GM12878 (cell line): ENCODE measurements at regions not wholly inside any gene's neighbourhood (a gene's known extent, or its start where the extent isn't known, plus 50 kb on each side); places are given as distances from the start of the nearest gene placed in this dataset.

Source experiments
- ATAC-seq: fragments of 200-7000 bp; cut with Tn5 transposase; 3 replicates; pipeline ENCODE4 v1.9.1; 2020; ENCODE audit warnings: mild to moderate bottlenecking, moderate library complexity
- BruUV-seq: library from RNA; stranded (reverse); fragments of 400-500 nt; replicated peaks from 2 replicates; lab custom pipeline; 2021; lab: Mats Ljungman, UMichigan
- CTCF ChIA-PET: fragments of 300-600 bp; sonication (Branson Sonifier 250); formaldehyde crosslinking; extraction: SDS; loops from one replicate; lab custom pipeline; 2021; ENCODE audit warnings: inconsistent platforms; lab: Yijun Ruan, JAX
- POLR2A ChIA-PET: fragments of 350-600 bp; formaldehyde crosslinking; extraction: SDS; loops from one replicate; lab custom pipeline; 2021; ENCODE audit warnings: inconsistent platforms; lab: Charles Lee
- RAD21 ChIA-PET: fragments of 300-600 bp; sonication (Branson Sonifier 250); formaldehyde crosslinking; loops from one replicate; lab custom pipeline; 2023; ENCODE audit warnings: antibody characterized with exemption; ENCODE audit not compliant: unreplicated experiment; lab: Charles Lee
- SMC1A ChIA-PET: fragments of 300-600 bp; sonication (Branson Sonifier 250); formaldehyde crosslinking; loops from one replicate; lab custom pipeline; 2023; ENCODE audit not compliant: unreplicated experiment, uncharacterized antibody; lab: Charles Lee
- DNase-seq: peaks from one replicate; pipeline ENCODE4 v3.0.0-alpha.2; 2011; ENCODE audit warnings: low read depth, low spot score
- FAIRE-seq: peaks from 3 replicates; lab custom pipeline; 2011; peaks lifted over from hg19 to GRCh38; lab: Jason Lieb, UNC
- H2AFZ ChIP-seq: 2 replicates; pipeline ENCODE4 v1.6.0; 2011; ENCODE audit warnings: low read depth, low read length, control low read depth; ENCODE audit not compliant: control insufficient read depth
- H3K27ac ChIP-seq: 2 replicates; pipeline ENCODE4 v1.5.1; 2011; ENCODE audit warnings: control low read depth; ENCODE audit not compliant: control insufficient read depth, insufficient read depth
- H3K27me3 ChIP-seq, 2 experiments: replicated peaks in 1 of 2; 2 replicates each; pipeline versions ENCODE4 v1.6.0 to v1.6.1; 2011; ENCODE audit warnings: low read length in 1 of 2; ENCODE audit not compliant: control insufficient read depth in 2 of 2, insufficient read depth in 2 of 2
- H3K36me3 ChIP-seq, 2 experiments: 2 replicates each; pipeline ENCODE4 v1.5.1; 2011; ENCODE audit warnings: low read length in 1 of 2; ENCODE audit not compliant: control insufficient read depth in 2 of 2, insufficient read depth in 2 of 2
- H3K4me1 ChIP-seq: 2 replicates; pipeline ENCODE4 v1.6.1; 2011; ENCODE audit warnings: mild to moderate bottlenecking, low read length, moderate library complexity, mixed read lengths; ENCODE audit not compliant: control insufficient read depth, insufficient read depth
- H3K4me2 ChIP-seq: 2 replicates; pipeline ENCODE4 v1.6.0; 2011; ENCODE audit warnings: control low read depth; ENCODE audit not compliant: control insufficient read depth, insufficient read depth
- H3K4me3 ChIP-seq: fragments of 200-600 bp; sonication (generic); 2 replicates; pipeline ENCODE4 v1.5.1; 2016
- H3K79me2 ChIP-seq: 2 replicates; pipeline ENCODE4 v1.6.0; 2011; ENCODE audit warnings: low read length; ENCODE audit not compliant: control insufficient read depth, insufficient read depth
- H3K9ac ChIP-seq: 2 replicates; pipeline ENCODE4 v1.8.0; 2011; ENCODE audit warnings: low read length, control low read depth, mixed read lengths; ENCODE audit not compliant: control insufficient read depth, insufficient read depth
- H3K9me3 ChIP-seq: replicated peaks from 3 replicates; pipeline ENCODE4 v1.5.1; 2011; ENCODE audit warnings: mild to moderate bottlenecking, low read length; ENCODE audit not compliant: control insufficient read depth, insufficient read depth
- H4K20me1 ChIP-seq: 2 replicates; pipeline ENCODE4 v1.6.0; 2011; ENCODE audit not compliant: control insufficient read depth, insufficient read depth
- ATF7 ChIP-seq: fragments of 450-650 bp; IDR thresholded peaks from 2 replicates; pipeline ENCODE4 v1.6.1; 2016; ENCODE audit warnings: low read depth, mild to moderate bottlenecking
- CBX3 ChIP-seq: fragments of 200-600 bp; sonication (generic); IDR thresholded peaks from 2 replicates; pipeline ENCODE4 v1.6.1; 2016; ENCODE audit warnings: low read depth, borderline replicate concordance
- CEBPB ChIP-seq, 2 experiments: fragments of 150-350 bp in 1 of 2; IDR thresholded peaks; 2 replicates each; pipeline ENCODE4 v1.6.1; 2012 to 2014; ENCODE audit warnings: low read depth in 2 of 2, low read length in 2 of 2, borderline replicate concordance in 1 of 2, inconsistent platforms in 1 of 2
- CHD1 ChIP-seq: IDR thresholded peaks from 2 replicates; pipeline ENCODE4 v1.6.1; 2012; ENCODE audit warnings: low read depth, low read length, improper control_type of control experiment
- CREM ChIP-seq: IDR thresholded peaks from 2 replicates; pipeline ENCODE4 v1.6.1; 2014; ENCODE audit warnings: antibody characterized with exemption, low read depth
- EED ChIP-seq: sonication (generic); IDR thresholded peaks from 2 replicates; pipeline ENCODE4 v1.6.1; 2016; ENCODE audit warnings: antibody characterized with exemption, low read depth
- JUND ChIP-seq: IDR thresholded peaks from 2 replicates; pipeline ENCODE4 v1.6.1; 2012; ENCODE audit warnings: low read depth, mild to moderate bottlenecking, low read length, improper control_type of control experiment, moderate library complexity
- NKRF ChIP-seq: fragments of 450-650 bp; conservative IDR thresholded peaks from 2 replicates; pipeline ENCODE4 v1.6.1; 2017; ENCODE audit warnings: mild to moderate bottlenecking, moderate library complexity
- NR2C1 ChIP-seq: fragments of 450-650 bp; IDR thresholded peaks from 2 replicates; pipeline ENCODE4 v1.6.1; 2017; ENCODE audit warnings: antibody characterized with exemption, mild to moderate bottlenecking, moderate library complexity
- PRDM15 ChIP-seq: fragments of 450-650 bp; formaldehyde crosslinking; IDR thresholded peaks from 2 replicates; pipeline ENCODE4 v1.4.0; 2020; ENCODE audit warnings: mild to moderate bottlenecking, moderate library complexity
- RAD51 ChIP-seq: fragments of 450-650 bp; IDR thresholded peaks from 2 replicates; pipeline ENCODE4 v1.6.1; 2016; ENCODE audit warnings: moderate library complexity, mild to moderate bottlenecking, inconsistent platforms
- SMARCA5 ChIP-seq: fragments of 450-650 bp; IDR thresholded peaks from 2 replicates; pipeline ENCODE4 v1.6.1; 2017; ENCODE audit warnings: mild to moderate bottlenecking
- SREBF1 ChIP-seq: IDR thresholded peaks from 2 replicates; pipeline ENCODE4 v1.6.1; 2012; ENCODE audit warnings: mild to moderate bottlenecking, low read length
- STAT3 ChIP-seq: IDR thresholded peaks from 2 replicates; pipeline ENCODE4 v1.6.1; 2011; ENCODE audit warnings: low read depth, low read length, improper control_type of control experiment
- YBX1 ChIP-seq: fragments of 450-650 bp; IDR thresholded peaks from 2 replicates; pipeline ENCODE4 v1.6.1; 2016; ENCODE audit warnings: antibody characterized with exemption
- ZBED1 ChIP-seq: IDR thresholded peaks from 2 replicates; pipeline ENCODE4 v1.6.1; 2016; ENCODE audit warnings: borderline replicate concordance
- ZNF217 ChIP-seq: fragments of 450-650 bp; IDR thresholded peaks from 2 replicates; pipeline ENCODE4 v1.6.1; 2017; ENCODE audit warnings: antibody characterized with exemption, mild to moderate bottlenecking
- ZZZ3 ChIP-seq: IDR thresholded peaks from 2 replicates; pipeline ENCODE4 v1.6.1; 2011; ENCODE audit warnings: low read depth; ENCODE audit not compliant: control insufficient read depth, insufficient read length
- WGBS: methylation state at CpG from one replicate; pipeline ENCODE4 v1.1.6; 2016; ENCODE audit warnings: low lambda C conversion rate; ENCODE audit not compliant: insufficient replicate concordance, insufficient coverage; ENCODE audit errors: missing lambda C conversion rate; 5-methylcytosine and 5-hydroxymethylcytosine counted together
- in situ Hi-C: fragments of 300-500 bp; cut with MboI; formaldehyde crosslinking; loops from 9 replicates; pipeline ENCODE4 v1.14.3; 2018; ENCODE audit warnings: mixed read lengths
- intact Hi-C: fragments of 100-400 bp; cut with micrococcal nuclease; formaldehyde crosslinking; loops from one replicate; pipeline ENCODE4 v1.14.2; 2022; ENCODE audit not compliant: unreplicated experiment
- TF ChIP-seq, protein P1 (sequence below): fragments of 450-650 bp; IDR thresholded peaks from 2 replicates; pipeline ENCODE4 v1.6.1; 2016; ENCODE audit warnings: mild to moderate bottlenecking

- TF ChIP-seq STAT3 (no peak), ZBED1 (no peak), JUND (no peak), ZNF217 (no peak), SMARCA5 (no peak), RAD51 (no peak), YBX1 (no peak), ATF7 (no peak), ZZZ3 (no peak)
- TF ChIP-seq, all 136 proteins: peak for 0
Measured at GRCh38 chr2:78330193-78330592, 695.3 kb upstream of the REG3G start (continued).

GRCh38 chr2:78351208-78351607 is 674.3 kb upstream of the REG3G start:
- no TSS peak for BruUV-seq
- H3K4me1 ChIP-seq: no peaks in the 10 kb centered on the region
- FAIRE-seq: no peak
- TF ChIP-seq SREBF1 (no peak), NR2C1 (no peak), CEBPB (IDR thresholded peaks at IDR 0.05; ENCODE audit: borderline replicate concordance in 1 of 2, low read depth in 2 of 2, low read length in 2 of 2) (no peak), EED (no peak), PRDM15 (CRISPR knock-in tag) (no peak), NKRF (no peak), CREM (no peak), CHD1 (no peak), CBX3 (no peak)
- TF ChIP-seq, protein P1, sequence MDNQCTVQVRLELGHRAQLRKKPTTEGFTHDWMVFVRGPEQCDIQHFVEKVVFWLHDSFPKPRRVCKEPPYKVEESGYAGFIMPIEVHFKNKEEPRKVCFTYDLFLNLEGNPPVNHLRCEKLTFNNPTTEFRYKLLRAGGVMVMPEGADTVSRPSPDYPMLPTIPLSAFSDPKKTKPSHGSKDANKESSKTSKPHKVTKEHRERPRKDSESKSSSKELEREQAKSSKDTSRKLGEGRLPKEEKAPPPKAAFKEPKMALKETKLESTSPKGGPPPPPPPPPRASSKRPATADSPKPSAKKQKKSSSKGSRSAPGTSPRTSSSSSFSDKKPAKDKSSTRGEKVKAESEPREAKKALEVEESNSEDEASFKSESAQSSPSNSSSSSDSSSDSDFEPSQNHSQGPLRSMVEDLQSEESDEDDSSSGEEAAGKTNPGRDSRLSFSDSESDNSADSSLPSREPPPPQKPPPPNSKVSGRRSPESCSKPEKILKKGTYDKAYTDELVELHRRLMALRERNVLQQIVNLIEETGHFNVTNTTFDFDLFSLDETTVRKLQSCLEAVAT: no peak

More at GRCh38 chr2:78351208-78351607, 674.3 kb upstream of the REG3G start:
- in situ Hi-C loops: loop anchor here (10.0 kb wide), 1 partner anchor 634 kb away; no protein-coding TSS in a partner anchor
- 15% methylated on average over 3 of the region's 3 CpGs for WGBS
- Histone ChIP-seq H3K36me3 (no peaks in the 10 kb centered on the region), H3K79me2 (no peaks in the 10 kb centered on the region), H3K9ac (no peak overlapping the region), H2AFZ (no peak overlapping the region), H3K4me3 (no peak overlapping the region), H3K9me3 (no peaks in the 10 kb centered on the region), H3K27ac (no peak overlapping the region), H3K4me2 (no peak overlapping the region), H4K20me1 (no peaks in the 10 kb centered on the region), H3K27me3 (no peaks in the 10 kb centered on the region)
- ChIA-PET POLR2A (interaction anchor here (0.6 kb wide), 1 partner anchor 185 kb away, joined by 4 read pairs; no protein-coding TSS in a partner anchor), CTCF (interaction anchor here (0.7 to 2.7 kb wide), 7 partner anchors 12 to 648 kb away, joined by 3 to 22 read pairs (median 4); no protein-coding TSS in a partner anchor), SMC1A (interaction anchor here (1.0 to 1.2 kb wide), 2 partner anchors 8 to 34 kb away, joined by 4 to 5 read pairs; no protein-coding TSS in a partner anchor), RAD21 (interaction anchor here (0.6 to 0.7 kb wide), 5 partner anchors 62 to 368 kb away, joined by 3 to 5 read pairs (median 4); no protein-coding TSS in a partner anchor)
- intact Hi-C loops: loop anchor here (1.0 kb wide), 2 partner anchors 628 to 648 kb away; no protein-coding TSS in a partner anchor
- peak; percentile 74 for ATAC-seq
- DNase-seq: no peak
